ENCODE measurements at regions not wholly inside any gene's neighbourhood (a gene's known extent, or its start where the extent isn't known, plus 50 kb on each side); places are given as distances from the start of the nearest gene placed in this dataset.

GRCh38 chr7:79714081-79714480 is 260.6 kb upstream of the MAGI2 start:
- TF ChIP-seq POLR2A (IDR thresholded peaks at IDR 0.05) = no peak
- TF ChIP-seq CTCF (IDR thresholded peaks at IDR 0.05) = no peak
- TF ChIP-seq POLR2AphosphoS5 (IDR thresholded peaks at IDR 0.05) = no peak
- no peak for TF ChIP-seq EP300 (IDR thresholded peaks at IDR 0.05)

Data from stomach (tissue), 4 donors.